ENCODE measurements at regions not wholly inside any gene's neighbourhood (a gene's known extent, or its start where the extent isn't known, plus 50 kb on each side); places are given as distances from the start of the nearest gene placed in this dataset.
"Not testable (repeated sequence)": the region's sequence is repeated elsewhere in the genome, so short reads cannot be mapped to it uniquely, and the experiment has no call there.

DNA sequence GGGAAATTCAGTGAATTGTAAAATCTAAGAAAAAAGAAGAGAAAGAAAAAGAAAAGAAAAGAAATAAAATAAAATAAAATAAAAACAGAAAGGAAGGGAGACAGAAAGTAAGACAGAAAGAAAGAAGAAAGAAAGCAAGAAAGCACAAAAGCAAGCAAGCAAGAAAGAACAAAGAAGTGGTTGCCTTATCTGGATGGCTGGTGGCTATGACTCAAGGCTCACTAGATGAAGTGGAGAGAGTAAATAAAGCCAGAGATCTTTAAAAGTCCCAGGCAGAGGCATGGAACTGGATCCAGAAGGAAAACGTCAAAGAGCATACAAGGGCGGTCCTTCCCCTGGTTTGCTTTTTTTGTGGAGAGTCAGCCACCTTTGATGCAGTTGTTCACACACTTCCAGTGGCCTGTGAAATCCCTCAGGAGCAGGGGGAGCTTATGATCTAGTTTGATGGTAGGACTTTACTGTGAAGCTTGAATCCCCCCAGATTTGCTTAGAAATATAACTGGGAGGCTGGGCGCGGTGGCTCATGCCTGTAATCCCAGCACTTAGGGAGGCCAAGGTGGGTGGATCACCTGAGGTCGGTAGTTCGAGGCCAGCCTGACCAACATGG, 176.7 kb upstream of the HMHB1 start:
- DNase-seq (ENCODE audit: low spot score) (no peak), FAIRE-seq (peak; percentile 61)

DNA sequence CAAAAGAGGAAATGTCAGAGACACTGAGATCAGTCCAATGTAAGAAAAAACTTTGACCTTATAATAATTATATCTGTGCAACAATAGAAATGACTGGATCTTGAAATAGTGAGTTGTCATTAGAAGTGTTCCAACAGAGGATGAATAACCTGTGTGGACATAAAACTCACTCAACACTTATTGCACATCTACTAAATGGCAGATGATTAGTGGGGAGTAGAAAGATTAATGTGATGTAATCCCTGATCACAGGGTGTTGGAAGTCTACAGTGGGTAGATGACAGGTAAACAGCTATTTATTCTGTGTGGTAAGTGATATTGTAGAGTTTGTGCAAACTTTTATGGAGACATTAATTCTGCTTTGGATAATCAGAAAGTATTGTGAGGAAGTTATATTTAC, 177.3 kb upstream of the HMHB1 start:
- FAIRE-seq (no peak), DNase-seq (ENCODE audit: low spot score) (no peak)

DNA sequence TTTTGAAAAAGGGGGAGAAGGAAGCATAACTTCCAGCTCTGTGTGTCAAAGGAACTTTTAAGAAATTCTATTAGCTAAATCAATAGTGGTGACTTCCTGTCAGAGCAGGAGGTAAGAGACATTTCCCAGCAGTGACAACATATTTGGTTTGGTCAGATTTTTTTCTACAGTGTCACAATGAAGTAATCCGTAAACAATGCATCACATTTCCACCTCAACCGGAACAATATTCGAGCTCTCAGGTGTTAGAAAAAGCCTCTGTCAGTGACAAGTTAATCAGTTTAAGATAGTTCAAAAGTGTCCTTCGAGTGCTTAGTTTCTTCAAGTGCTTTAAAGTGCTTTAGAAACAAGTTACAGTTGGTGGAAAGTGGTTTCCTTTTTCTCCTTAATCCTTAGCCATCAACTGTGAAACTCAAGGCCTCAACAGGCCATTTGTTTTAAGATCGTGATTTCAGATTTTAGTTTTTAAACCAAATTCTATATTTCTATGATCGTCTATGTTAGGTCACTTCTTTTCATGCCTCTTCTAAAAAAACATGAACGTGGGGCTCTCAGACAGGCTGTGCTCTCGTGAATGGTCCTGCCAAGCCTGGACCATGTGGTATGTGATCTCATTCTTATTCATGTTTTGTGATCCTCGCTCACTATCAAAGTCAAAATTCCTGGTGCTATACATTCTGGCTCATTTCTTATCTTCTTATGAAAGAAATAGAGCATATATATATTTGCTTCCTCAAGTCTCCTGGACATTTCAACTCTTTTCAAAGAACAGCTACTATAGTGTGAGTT, 181.9 kb upstream of the HMHB1 start:
- peak; percentile 33 for DNase-seq (ENCODE audit: low spot score)
- FAIRE-seq = no peak

DNA sequence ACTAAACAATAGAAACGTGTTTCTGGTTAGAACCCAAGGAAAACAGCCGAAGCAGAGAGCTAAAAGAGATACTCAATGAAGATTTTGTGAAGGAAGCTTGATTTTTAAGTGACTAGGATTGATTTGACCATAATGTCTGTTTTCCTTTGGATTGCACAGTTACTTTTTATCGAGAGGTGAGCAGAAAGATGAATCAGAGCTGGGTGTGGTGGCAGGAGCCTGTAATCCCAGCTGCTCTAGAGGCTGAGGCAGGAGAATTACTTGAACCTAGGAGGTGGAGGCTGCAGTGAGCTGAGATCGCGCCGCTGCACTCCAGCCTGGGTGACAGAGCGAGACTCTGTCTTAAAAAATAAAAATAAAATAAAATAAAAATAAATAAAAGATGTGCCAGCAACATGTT, 186.9 kb upstream of the HMHB1 start:
- FAIRE-seq; DNase-seq (ENCODE audit: low spot score): not testable (repeated sequence)

DNA sequence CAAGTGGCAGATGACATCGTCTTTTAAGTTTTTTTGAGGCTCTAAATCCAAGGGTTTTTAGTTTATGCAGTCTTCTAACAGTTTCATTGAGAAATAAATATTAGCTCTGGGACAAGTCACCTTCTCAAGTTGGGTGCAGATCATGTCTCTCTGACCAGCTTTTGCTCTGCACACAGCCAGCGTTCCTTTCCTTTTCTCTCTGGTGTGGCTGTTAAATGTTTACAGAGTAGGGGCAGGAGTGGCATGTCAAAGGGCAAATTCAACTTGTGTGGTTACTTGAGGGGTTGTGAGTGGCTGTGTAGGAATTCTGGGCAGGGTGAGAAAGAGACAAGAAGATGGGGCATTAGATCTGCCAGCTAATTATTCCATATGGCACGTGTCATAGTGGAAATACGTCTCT, 187.5 kb upstream of the HMHB1 start:
- no peak for DNase-seq (ENCODE audit: low spot score)
- FAIRE-seq = no peak

DNA sequence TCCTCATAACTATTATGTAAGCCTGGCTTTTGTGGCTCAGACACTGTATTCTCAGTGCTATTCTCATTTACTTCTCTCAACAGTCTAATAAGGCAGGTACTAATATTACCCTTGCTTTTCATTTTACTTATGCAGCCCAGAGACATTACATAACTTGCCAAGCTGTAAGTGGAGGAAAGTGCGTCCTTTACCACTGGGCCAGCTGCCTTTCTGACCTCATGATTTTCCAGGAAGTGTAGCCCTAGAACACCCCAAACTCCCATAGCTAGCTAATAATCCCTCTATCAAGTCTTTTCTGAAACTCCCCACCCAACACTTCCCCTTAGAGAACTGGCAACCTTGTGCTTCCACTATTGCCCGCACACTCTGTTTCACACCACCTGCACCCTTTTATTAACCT, 192.9 kb upstream of the HMHB1 start:
- FAIRE-seq = no peak
- DNase-seq (ENCODE audit: low spot score) = no peak

DNA sequence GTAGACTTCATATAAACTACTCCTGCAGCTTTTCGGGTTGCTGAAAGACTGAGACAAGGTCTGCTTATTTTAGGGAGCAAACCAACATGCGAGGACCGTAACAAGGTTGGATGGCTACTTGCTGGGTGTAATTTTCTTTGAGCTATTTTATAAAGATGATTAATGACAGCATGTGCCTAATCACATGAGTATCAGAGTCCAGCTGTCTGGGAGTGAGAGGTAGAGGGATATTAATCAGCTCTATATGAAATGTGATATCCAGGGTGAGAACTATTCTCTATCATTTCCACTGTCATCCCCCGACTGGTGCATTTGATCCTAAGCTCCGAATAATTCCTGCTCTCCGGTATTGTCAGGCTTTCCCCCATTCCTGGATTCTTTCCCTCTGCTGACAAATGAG, 193.8 kb upstream of the HMHB1 start:
- no peak for FAIRE-seq
- no peak for DNase-seq (ENCODE audit: low spot score)

DNA sequence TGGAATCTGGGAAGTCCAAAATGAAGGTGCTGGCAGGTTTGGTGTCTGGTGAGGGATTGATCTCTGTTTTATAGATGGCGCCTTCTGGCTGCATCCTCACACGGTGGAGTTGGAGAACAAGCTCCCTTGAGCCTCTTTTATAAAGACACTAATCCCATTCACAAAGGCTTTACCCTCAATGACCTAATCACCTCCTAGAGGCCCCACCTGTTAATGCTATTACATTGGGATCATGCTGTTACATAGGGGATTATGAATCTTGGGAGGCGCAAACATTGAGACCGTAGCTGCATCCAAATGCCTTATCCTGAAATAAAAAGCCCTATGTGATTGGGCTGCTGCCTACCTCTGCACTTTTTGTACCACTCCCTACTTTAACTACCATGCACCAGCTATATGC, 197.1 kb upstream of the HMHB1 start:
- no peak for FAIRE-seq

DNA sequence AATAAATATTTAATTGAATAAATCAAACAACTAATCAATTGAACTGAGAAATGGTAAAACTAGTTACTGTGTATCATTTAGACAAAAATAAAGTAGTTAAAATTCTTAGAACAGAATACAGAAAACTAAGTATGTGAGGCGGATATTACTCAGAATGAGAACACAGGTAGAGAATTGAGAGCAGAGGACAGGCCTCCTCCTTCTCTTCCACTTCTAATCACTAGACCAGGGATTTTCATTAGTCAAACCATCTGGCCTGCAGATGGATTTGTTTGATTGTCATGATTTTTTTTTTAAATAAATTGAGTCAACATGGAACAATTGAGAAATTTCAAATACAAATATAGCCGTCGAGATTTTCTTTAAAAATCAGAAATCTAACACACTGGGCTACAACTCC, 198.6 kb upstream of the HMHB1 start:
- DNase-seq (ENCODE audit: low spot score) (no peak), FAIRE-seq (no peak)

More for the DNA sequence above, 197.1 kb upstream of the HMHB1 start:
- no peak for DNase-seq (ENCODE audit: low spot score)

DNA sequence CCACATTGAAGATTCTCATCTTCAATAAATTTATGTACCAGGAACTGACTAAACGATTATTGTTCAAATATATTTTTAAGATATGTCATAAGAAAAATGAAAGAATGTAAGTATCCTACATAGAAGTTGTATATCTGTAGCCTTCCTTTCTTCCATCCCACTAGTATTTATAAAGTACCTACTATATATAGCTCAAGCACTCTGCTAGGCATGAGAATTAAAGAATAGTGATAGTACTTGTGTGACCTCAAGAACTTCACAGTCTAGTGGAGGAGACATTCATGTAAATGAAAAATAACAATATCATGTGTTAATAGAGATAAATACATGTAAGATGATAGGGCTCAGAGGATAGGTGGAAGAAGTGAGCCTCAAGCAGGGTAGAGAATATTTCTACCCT, 201.0 kb upstream of the HMHB1 start:
- DNase-seq (ENCODE audit: low spot score) = no peak
- FAIRE-seq = no peak

DNA sequence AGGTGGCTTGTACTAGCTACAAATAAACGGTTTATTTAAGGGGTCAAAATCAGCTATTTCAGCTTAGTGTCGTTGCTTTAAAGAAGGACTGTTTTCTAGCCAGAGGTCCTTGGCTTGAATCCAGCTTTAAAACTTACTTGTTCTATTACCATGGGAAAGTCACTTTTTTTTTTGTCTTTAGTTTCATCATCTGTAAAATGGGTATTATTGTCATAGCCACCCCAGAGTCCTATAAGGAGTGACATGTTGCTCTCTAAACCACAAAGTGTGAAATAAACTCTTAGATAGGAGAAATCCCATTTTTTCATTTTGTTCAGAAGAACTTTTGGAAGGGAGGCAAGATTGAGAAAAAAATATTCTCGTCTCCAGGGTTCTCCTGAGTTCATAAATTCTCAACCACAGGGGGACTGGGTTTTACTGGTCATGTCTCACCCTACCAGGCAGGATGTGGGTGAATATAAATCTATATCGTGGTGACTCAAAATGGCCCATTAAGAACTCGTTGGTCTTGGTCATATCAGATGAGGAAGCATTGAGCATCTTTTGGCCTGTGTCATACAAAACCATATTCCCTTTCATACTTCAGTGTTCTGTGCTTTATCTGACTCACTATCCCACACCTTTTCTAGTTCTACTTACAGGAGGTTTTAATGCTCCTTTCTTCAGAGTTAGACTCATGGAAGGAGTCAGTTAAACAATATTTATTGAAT, 202.7 kb upstream of the NR3C1 start:
- FAIRE-seq (no peak), DNase-seq (ENCODE audit: low spot score) (no peak)

DNA sequence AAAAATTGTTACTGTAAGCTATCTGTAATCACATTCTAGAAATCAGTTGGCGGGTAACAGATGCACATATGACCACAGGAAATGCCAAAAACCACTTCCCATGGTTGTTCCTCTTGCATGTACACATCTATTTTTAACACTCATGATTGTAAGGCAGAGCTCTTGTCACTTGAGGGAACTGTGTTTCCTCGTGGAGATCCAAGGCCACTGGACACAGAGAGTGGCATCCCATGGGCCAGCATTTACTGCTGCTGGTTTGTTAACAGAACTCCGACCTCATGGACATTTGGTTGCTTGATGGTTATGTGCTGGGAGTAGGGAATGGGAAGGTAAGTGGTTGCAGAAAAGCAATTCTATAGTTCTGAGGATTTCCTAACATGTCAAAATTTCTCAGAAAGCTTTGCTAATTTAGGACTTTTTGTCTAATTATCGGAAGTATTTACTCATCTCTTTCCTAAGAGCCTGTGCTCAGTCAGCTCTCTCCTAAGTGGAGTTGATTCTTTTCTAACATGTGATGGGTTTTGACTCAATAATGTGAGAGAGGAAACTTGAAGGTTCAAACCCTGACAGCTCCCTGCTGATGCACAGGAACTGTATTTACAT, 202.0 kb upstream of the NR3C1 start:
- DNase-seq (ENCODE audit: low spot score) = no peak
- no peak for FAIRE-seq

DNA sequence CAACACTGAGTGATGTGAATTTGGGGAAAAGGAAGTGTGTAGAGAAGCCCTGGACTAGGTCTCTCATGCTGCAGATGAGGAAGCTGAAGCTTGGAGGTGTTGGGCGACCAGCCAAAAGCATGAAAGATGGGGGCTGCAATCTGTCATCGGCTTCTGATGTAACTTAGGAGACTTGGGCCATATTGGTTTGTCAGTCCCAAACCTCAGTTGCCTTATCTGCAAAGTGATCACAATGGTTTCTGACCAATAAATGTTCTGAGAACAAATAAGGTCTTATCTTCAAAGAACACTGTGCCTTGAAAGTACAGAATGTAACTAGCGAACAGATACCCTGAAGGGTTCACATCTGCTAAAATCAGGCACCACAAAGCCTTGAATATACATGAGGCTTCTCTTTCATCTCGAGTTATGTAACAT, 198.4 kb upstream of the NR3C1 start:
- DNase-seq (ENCODE audit: low spot score) = no peak
- no peak for FAIRE-seq

DNA sequence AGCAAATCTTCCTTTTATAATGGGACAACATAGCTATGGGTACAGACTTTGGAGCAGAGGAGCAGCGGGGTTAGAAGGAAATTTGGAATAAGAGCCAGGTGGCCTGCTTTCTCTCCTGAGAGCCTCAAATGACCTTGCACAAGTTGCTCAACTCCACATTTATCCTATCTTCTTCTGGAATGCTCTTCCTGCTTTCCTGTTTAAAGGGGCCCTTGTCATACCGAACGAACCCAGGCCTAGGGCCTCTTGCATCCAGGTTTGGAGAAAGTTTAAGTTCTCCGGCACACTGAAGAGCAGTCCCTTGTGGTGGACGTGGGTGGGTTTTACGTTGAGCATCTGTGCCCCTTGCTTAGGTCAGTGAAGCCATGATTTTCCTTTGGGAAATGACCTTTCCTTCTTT, 197.9 kb upstream of the NR3C1 start:
- DNase-seq (ENCODE audit: low spot score) (no peak), FAIRE-seq (no peak)

DNA sequence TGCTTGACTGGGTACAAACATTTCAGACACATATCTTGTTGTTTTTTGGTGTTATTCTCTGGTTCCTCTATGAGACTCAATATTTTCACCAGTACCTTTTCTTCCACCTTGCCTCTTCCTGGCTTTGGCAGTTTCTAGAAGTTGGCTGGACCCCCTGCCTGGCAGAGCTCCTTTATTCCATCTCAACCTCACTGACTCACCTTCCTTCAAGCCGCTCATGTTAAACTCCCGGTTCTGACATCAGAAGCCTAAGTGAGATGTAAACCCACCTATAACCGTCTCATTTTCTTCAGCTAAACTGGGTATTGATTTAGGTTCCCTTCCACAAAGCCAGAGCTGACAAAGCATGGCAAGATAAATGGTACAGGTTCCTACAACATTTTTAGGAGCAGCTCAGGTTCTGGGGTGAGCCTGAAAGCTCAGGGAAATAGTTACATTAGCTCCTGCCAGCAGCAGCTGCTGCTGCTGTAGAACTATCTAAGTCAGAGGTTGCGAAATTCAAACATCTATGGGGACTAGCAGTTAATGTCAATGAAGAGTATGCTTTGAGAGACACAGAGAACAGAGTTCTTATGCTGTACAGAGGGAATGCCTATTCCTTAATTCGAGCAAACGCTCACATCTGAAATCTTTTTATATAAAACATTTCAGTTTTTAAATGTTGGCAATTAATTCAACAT, 197.1 kb upstream of the NR3C1 start:
- FAIRE-seq = no peak
- DNase-seq (ENCODE audit: low spot score) = no peak

DNA sequence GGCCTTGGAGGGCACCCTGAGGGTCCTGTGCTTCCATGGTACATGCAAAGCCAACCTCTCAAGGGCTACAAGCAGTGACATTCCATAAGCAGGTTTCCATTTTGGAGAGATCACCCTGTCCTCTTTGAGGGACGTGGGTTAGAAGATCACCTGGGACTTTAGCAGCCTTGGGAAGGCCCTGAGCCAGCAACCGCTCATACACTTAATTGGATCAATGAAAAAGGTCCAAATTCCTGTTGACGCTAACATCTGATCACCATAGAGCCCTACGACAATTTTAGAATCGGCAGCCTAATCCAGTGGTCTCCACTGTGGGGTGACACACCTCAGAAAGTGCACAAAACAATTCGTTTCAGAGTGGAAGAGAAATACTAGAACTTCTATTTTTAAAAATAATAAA, 196.0 kb upstream of the NR3C1 start:
- no peak for FAIRE-seq
- DNase-seq (ENCODE audit: low spot score) = no peak

DNA sequence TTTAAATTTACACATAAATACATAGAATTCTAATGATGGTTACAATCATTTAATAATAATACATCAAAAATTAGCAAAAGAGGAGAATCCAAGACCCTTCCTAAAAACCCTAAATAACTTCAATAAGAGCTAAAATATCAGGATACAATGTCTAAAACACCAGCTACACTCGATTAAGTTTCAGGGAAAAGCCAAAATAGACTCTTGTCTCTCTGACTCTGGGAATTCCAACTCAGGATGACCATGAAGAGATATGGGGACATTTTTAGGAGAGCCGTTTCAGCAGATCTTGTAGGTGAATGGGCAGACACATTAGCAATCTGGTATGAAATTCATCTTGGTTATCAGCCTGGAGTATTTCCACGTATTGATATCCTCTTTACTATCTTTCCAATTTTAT, 193.3 kb upstream of the NR3C1 start:
- no peak for DNase-seq (ENCODE audit: low spot score)
- FAIRE-seq = no peak

DNA sequence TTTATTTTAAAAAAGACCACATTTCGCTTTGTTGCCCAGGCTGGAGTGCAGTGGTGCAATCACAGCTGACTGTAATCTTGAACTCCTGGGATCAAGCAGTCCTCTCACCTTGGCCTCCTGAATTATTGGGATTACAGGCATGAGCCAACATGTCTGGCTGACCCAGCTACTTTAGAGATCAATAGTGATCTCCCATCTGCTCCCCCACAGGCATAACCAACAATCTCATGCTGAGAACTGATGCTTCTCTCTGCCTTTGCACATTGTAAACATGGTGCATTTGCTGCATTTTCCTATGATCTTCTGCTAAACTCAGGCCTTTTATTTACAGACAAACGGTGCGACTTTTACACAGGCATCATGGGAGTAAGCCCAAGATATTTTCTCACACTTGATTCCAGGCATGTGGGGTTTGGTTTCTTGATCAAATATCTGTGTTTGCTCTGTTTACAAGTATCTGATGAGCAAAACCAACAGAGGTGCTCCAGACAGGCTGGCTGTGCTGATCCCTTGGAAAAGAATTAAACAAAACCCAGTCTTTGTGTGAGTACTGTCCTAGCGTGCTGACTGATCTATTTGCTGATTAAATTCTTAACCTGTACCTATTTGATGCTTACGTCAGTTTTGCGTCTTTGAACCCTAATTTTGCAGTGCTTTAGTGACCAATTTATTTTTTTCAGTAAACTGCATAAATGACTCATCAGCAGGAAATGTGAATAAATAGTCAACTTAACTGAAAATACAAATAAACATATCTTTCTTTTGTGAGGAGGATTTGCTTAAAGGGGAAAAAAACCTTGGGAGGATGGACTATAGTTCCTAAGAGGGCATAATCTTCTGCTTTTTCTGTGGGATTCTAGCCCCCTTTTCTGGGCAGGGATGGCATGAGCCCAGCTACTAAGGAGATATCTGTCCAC, 191.7 kb upstream of the NR3C1 start:
- DNase-seq (ENCODE audit: low spot score) = no peak
- FAIRE-seq = no peak

DNA sequence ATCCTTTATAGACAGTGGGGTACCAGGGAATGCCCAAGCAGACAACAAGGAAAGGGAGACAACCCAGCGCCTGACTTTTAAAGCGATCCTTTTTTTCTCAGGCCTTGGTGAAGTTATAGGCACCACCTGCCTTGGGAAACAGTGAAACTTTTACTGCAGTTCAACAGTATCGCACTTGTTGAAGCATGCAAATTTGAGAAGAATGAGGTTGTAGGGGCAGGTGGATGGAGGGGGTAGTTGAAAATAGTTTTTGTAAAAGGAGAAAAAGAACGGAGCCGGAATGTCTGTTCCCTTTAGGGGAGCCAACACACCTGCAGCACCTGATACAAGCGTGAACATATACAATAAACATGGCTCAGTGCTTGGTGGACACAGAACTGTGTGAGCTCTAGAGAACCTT, 190.2 kb upstream of the NR3C1 start:
- no peak for FAIRE-seq
- no peak for DNase-seq (ENCODE audit: low spot score)

DNA sequence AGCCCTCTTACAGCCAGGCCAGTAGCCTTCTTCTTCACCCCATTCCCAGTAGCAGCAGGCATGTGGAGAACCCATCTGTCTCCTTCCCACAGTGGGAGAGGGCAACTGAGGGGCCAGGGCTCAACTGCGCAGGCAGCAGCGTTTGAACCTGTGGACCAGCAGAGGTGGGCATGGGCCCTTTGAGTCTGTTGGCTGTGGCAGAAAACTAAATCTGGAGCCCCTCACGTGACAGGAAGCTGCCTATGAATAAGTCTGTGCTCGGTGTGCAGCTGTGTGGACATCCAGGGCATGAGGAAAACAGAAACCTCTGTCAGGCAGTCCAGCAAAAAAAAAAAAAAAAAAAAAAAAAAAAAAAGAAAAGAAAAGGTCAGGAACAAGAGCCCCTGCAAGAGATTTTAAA, 189.2 kb upstream of the NR3C1 start:
- no peak for FAIRE-seq
- no peak for DNase-seq (ENCODE audit: low spot score)
